ENCODE measurements at regions not wholly inside any gene's neighbourhood (a gene's known extent, or its start where the extent isn't known, plus 50 kb on each side); places are given as distances from the start of the nearest gene placed in this dataset.

GRCh38 chr13:59409211-59409610 lies 754.5 kb downstream of the DIAPH3 start:
- intact Hi-C loops (cut with DNase I), result no loop called here
- H3K27me3 ChIP-seq, result no peaks in the 10 kb centered on the region
- WGBS, 3 donors, result 0 to 3% (median 3%) methylated on average over 2 of the region's 2 CpGs
- DNase-seq, result peak in 4 of 5 donors; percentile 14 to 36 (median 25)
- H3K4me1 ChIP-seq (ENCODE audit: insufficient read depth), result no peaks in the 10 kb centered on the region
- H3K4me3 ChIP-seq, result no peak overlapping the region
- no peaks in the 10 kb centered on the region for H3K9me3 ChIP-seq
- no peaks in the 10 kb centered on the region for H3K36me3 ChIP-seq
- H3K27ac ChIP-seq, result no peak overlapping the region
- TF ChIP-seq CTCF (IDR thresholded peaks at IDR 0.05) (no peak), POLR2A (IDR thresholded peaks at IDR 0.05) (no peak), EP300 (IDR thresholded peaks at IDR 0.05) (no peak)

GRCh38 chr13:59409634-59410200 lies 754.0 kb downstream of the DIAPH3 start:
- DNase-seq, result no peak
- WGBS, 3 donors, result 51 to 60% (median 58%) methylated on average over 8 of the region's 8 CpGs
- TF ChIP-seq POLR2A (IDR thresholded peaks at IDR 0.05) (no peak), EP300 (IDR thresholded peaks at IDR 0.05) (no peak), CTCF (IDR thresholded peaks at IDR 0.05) (no peak)
- no peaks in the 10 kb centered on the region for H3K36me3 ChIP-seq
- no peak overlapping the region for H3K27ac ChIP-seq
- H3K4me3 ChIP-seq, result no peak overlapping the region
- no peaks in the 10 kb centered on the region for H3K27me3 ChIP-seq
- intact Hi-C loops (cut with DNase I), result no loop called here
- no peaks in the 10 kb centered on the region for H3K9me3 ChIP-seq
- no peaks in the 10 kb centered on the region for H3K4me1 ChIP-seq (ENCODE audit: insufficient read depth)

GRCh38 chr13:59413126-59413525 lies 750.6 kb downstream of the DIAPH3 start:
- no peak overlapping the region for H3K27ac ChIP-seq
- H3K27me3 ChIP-seq, result no peaks in the 10 kb centered on the region
- intact Hi-C loops (cut with DNase I), result no loop called here
- TF ChIP-seq POLR2A (IDR thresholded peaks at IDR 0.05) (no peak), CTCF (IDR thresholded peaks at IDR 0.05) (no peak), EP300 (IDR thresholded peaks at IDR 0.05) (no peak)
- no peaks in the 10 kb centered on the region for H3K36me3 ChIP-seq
- H3K4me1 ChIP-seq (ENCODE audit: insufficient read depth), result no peaks in the 10 kb centered on the region
- H3K4me3 ChIP-seq, result no peak overlapping the region
- no peaks in the 10 kb centered on the region for H3K9me3 ChIP-seq
- no peak for DNase-seq

GRCh38 chr13:59414006-59414405 lies 749.7 kb downstream of the DIAPH3 start:
- no peak for DNase-seq
- Histone ChIP-seq H3K9me3 (no peaks in the 10 kb centered on the region), H3K27ac (no peak overlapping the region), H3K4me1 (ENCODE audit: insufficient read depth) (no peaks in the 10 kb centered on the region), H3K27me3 (no peaks in the 10 kb centered on the region), H3K36me3 (no peaks in the 10 kb centered on the region), H3K4me3 (no peak overlapping the region)
- intact Hi-C loops (cut with DNase I), result no loop called here
- TF ChIP-seq CTCF (IDR thresholded peaks at IDR 0.05), result no peak
- WGBS, 3 donors, result 54 to 69% (median 57%) methylated on average over 1 of the region's 1 CpG
